Sigmoid colon (tissue), 6 donors: ENCODE measurements at regions not wholly inside any gene's neighbourhood (a gene's known extent, or its start where the extent isn't known, plus 50 kb on each side); places are given as distances from the start of the nearest gene placed in this dataset.

Experiments
- DNase-seq: peaks from one replicate; pipeline ENCODE4 v3.0.0-alpha.2; 2019
- H3K27ac ChIP-seq, 4 donors: fragments of 200-600 bp; sonication (generic); one replicate each; pipeline ENCODE4 v1.5.1; 2016 to 2019; ENCODE audit warnings: mild to moderate bottlenecking in 1 of 4
- H3K27me3 ChIP-seq, 3 donors: fragments of 200-600 bp; sonication (generic); one replicate each; pipeline ENCODE4 v1.5.1; 2019; ENCODE audit warnings: mild to moderate bottlenecking in 1 of 3
- H3K36me3 ChIP-seq, 4 donors: fragments of 200-600 bp; sonication (generic); one replicate each; pipeline ENCODE4 v1.5.1; 2016 to 2019
- H3K4me1 ChIP-seq, 4 donors: fragments of 200-600 bp; sonication (generic); one replicate each; pipeline ENCODE4 v1.5.1; 2017 to 2019
- H3K4me3 ChIP-seq, 4 donors: fragments of 200-600 bp; sonication (generic); one replicate each; pipeline ENCODE4 v1.5.1; 2017 to 2019; ENCODE audit warnings: mild to moderate bottlenecking in 2 of 4, moderate library complexity in 1 of 4
- H3K9me3 ChIP-seq, 4 donors: fragments of 200-600 bp in 3 of 4; sonication (generic) in 3 of 4; one replicate each; pipeline versions ENCODE4 v1.5.1 to v1.6.1; 2013 to 2019
- EP300 ChIP-seq, 4 donors: sonication (generic); formaldehyde crosslinking; IDR thresholded peaks; one replicate each; pipeline ENCODE4 v1.6.1; 2017; ENCODE audit warnings: antibody characterized with exemption in 4 of 4
- POLR2A ChIP-seq, 2 donors: fragments of 450-650 bp; IDR thresholded peaks; one replicate each; pipeline ENCODE4 v1.6.1; 2016; ENCODE audit warnings: antibody characterized with exemption in 2 of 2, mild to moderate bottlenecking in 2 of 2, moderate library complexity in 2 of 2
- POLR2AphosphoS5 ChIP-seq, 4 donors: sonication (generic); formaldehyde crosslinking; IDR thresholded peaks; one replicate each; pipeline ENCODE4 v1.6.1; 2017; ENCODE audit warnings: antibody characterized with exemption in 4 of 4
- WGBS, 2 donors: extraction: QIAGEN DNeasy Blood & Tissue Kit; methylation state at CpG; one replicate each; pipeline ENCODE4 v1.1.7; 2013; 5-methylcytosine and 5-hydroxymethylcytosine counted together
- intact Hi-C: fragments of 100-400 bp; cut with DNase I; formaldehyde crosslinking; loops from one replicate; pipeline ENCODE4 v1.15.1; 2023
- TF ChIP-seq, protein P1 (sequence below), 4 experiments: fragments of 450-650 bp in 3 of 4; fragments of 200-600 bp in 1 of 4; IDR thresholded peaks; one replicate each; pipeline ENCODE4 v1.5.1; 2016 to 2019; ENCODE audit warnings: antibody characterized with exemption in 4 of 4, mild to moderate bottlenecking in 3 of 4, moderate library complexity in 2 of 4
- donor health status: healthy with polysubstance abuse.
- donor health status: healthy.

- DNase-seq, result no peak
- no peaks in the 10 kb centered on the region for H3K27me3 ChIP-seq
- no peaks in the 10 kb centered on the region for H3K4me1 ChIP-seq
- no peak overlapping the region for H3K27ac ChIP-seq
- H3K9me3 ChIP-seq, result no peaks in the 10 kb centered on the region
- intact Hi-C loops, result no loop called here
- no peak overlapping the region for H3K4me3 ChIP-seq
- no peaks in the 10 kb centered on the region for H3K36me3 ChIP-seq
- TF ChIP-seq POLR2A (IDR thresholded peaks at IDR 0.05) (no peak), POLR2AphosphoS5 (IDR thresholded peaks at IDR 0.05) (no peak), EP300 (IDR thresholded peaks at IDR 0.05) (no peak)
- TF ChIP-seq, protein P1, sequence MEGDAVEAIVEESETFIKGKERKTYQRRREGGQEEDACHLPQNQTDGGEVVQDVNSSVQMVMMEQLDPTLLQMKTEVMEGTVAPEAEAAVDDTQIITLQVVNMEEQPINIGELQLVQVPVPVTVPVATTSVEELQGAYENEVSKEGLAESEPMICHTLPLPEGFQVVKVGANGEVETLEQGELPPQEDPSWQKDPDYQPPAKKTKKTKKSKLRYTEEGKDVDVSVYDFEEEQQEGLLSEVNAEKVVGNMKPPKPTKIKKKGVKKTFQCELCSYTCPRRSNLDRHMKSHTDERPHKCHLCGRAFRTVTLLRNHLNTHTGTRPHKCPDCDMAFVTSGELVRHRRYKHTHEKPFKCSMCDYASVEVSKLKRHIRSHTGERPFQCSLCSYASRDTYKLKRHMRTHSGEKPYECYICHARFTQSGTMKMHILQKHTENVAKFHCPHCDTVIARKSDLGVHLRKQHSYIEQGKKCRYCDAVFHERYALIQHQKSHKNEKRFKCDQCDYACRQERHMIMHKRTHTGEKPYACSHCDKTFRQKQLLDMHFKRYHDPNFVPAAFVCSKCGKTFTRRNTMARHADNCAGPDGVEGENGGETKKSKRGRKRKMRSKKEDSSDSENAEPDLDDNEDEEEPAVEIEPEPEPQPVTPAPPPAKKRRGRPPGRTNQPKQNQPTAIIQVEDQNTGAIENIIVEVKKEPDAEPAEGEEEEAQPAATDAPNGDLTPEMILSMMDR (IDR thresholded peaks at IDR 0.05), result no peak
Measured at GRCh38 chr17:53016085-53016484, 806.6 kb upstream of the KIF2B start.

DNA sequence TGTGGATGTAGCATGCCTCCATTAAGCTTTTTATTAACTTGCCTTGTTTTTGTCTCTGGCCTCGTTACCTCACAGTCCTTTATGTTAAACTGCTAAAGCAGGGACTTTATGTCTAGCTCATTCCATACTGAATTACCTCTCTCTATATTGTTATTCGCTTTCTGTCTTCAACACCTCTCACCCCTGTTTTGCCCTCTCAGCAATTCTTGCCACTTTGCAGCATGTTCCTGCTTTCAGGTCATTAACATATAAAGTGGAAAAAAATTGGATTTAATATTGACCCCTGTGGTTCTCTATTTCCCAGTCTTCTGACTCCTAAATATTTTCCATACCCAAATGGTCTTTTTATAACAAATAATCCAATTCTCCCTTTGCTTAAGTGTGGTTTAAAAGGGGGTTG lies 810.4 kb upstream of the KIF2B start:
- H3K4me1 ChIP-seq, result no peaks in the 10 kb centered on the region
- intact Hi-C loops, result no loop called here
- H3K36me3 ChIP-seq, result no peaks in the 10 kb centered on the region
- WGBS, 2 donors, result 74 to 87% methylated on average over 2 of the region's 2 CpGs
- DNase-seq, result no peak
- H3K9me3 ChIP-seq, result no peaks in the 10 kb centered on the region
- H3K27ac ChIP-seq, result no peak overlapping the region
- no peak for TF ChIP-seq POLR2A (IDR thresholded peaks at IDR 0.05)
- TF ChIP-seq POLR2AphosphoS5 (IDR thresholded peaks at IDR 0.05), result no peak
- no peak for TF ChIP-seq EP300 (IDR thresholded peaks at IDR 0.05)
- TF ChIP-seq, protein P1 (IDR thresholded peaks at IDR 0.05), result no peak
- no peaks in the 10 kb centered on the region for H3K27me3 ChIP-seq
- no peak overlapping the region for H3K4me3 ChIP-seq

- intact Hi-C loops, result no loop called here
- no peaks in the 10 kb centered on the region for H3K36me3 ChIP-seq
- 19 to 56% methylated on average over 1 of the region's 1 CpG for WGBS, 2 donors
- no peak for DNase-seq
- TF ChIP-seq POLR2A (IDR thresholded peaks at IDR 0.05), result no peak
- no peak for TF ChIP-seq POLR2AphosphoS5 (IDR thresholded peaks at IDR 0.05)
- TF ChIP-seq EP300 (IDR thresholded peaks at IDR 0.05), result no peak
- H3K27ac ChIP-seq, result no peak overlapping the region
- no peaks in the 10 kb centered on the region for H3K27me3 ChIP-seq
- no peak overlapping the region for H3K4me3 ChIP-seq
- no peaks in the 10 kb centered on the region for H3K9me3 ChIP-seq
- no peaks in the 10 kb centered on the region for H3K4me1 ChIP-seq
Measured at GRCh38 chr17:53006006-53006405, 816.7 kb upstream of the KIF2B start.

- TF ChIP-seq, protein P1 (IDR thresholded peaks at IDR 0.05), result no peak
- TF ChIP-seq POLR2AphosphoS5 (IDR thresholded peaks at IDR 0.05), result no peak
- no peak for TF ChIP-seq EP300 (IDR thresholded peaks at IDR 0.05)
- no peak for TF ChIP-seq POLR2A (IDR thresholded peaks at IDR 0.05)
- Histone ChIP-seq H3K9me3 (no peaks in the 10 kb centered on the region), H3K27me3 (no peaks in the 10 kb centered on the region), H3K4me1 (no peaks in the 10 kb centered on the region), H3K36me3 (no peaks in the 10 kb centered on the region), H3K4me3 (no peak overlapping the region), H3K27ac (no peak overlapping the region)
- intact Hi-C loops, result no loop called here
- no peak for DNase-seq
Measured at GRCh38 chr17:53004902-53005301, 817.8 kb upstream of the KIF2B start.

GRCh38 chr17:52995881-52996280 lies 826.8 kb upstream of the KIF2B start:
- DNase-seq, result no peak
- Histone ChIP-seq H3K27ac (no peak overlapping the region), H3K9me3 (no peaks in the 10 kb centered on the region), H3K36me3 (no peaks in the 10 kb centered on the region), H3K27me3 (no peaks in the 10 kb centered on the region), H3K4me3 (no peak overlapping the region), H3K4me1 (no peaks in the 10 kb centered on the region)
- TF ChIP-seq, protein P1 (IDR thresholded peaks at IDR 0.05), result no peak
- no peak for TF ChIP-seq POLR2A (IDR thresholded peaks at IDR 0.05)
- no peak for TF ChIP-seq EP300 (IDR thresholded peaks at IDR 0.05)
- no peak for TF ChIP-seq POLR2AphosphoS5 (IDR thresholded peaks at IDR 0.05)
- WGBS, 2 donors, result 71 to 78% methylated on average over 3 of the region's 3 CpGs
- intact Hi-C loops, result no loop called here
